HCT116 (cell line): ENCODE measurements at regions not wholly inside any gene's neighbourhood (a gene's known extent, or its start where the extent isn't known, plus 50 kb on each side); places are given as distances from the start of the nearest gene placed in this dataset.

Experiments used
- ATAC-seq: fragments of 200-7000 bp; cut with Tn5 transposase; 2 replicates; pipeline ENCODE4 v1.9.1; 2020; ENCODE audit warnings: mild to moderate bottlenecking, moderate library complexity
- BruUV-seq: library from RNA; stranded (reverse); fragments of 400-500 nt; replicated peaks from 2 replicates; lab custom pipeline; 2021; lab: Mats Ljungman, UMichigan
- CTCF ChIA-PET: fragments of 300-600 bp; sonication (Branson Sonifier 250); formaldehyde crosslinking; loops from one replicate; lab custom pipeline; 2021; ENCODE audit warnings: antibody characterized with exemption; lab: Charles Lee
- POLR2A ChIA-PET: fragments of 300-600, 350-600 bp; sonication (Branson Sonifier 250); formaldehyde crosslinking; loops from one replicate; lab custom pipeline; 2021; ENCODE audit warnings: antibody characterized with exemption; lab: Charles Lee
- RAD21 ChIA-PET, 2 experiments: fragments of 300-600 bp; sonication (Branson Sonifier 250); formaldehyde crosslinking; loops; one replicate each; lab custom pipeline; 2023; ENCODE audit warnings: low total read pairs in 2 of 2; ENCODE audit not compliant: uncharacterized antibody in 2 of 2, unreplicated experiment in 2 of 2, low non-redundant PET in 1 of 2; lab: Charles Lee
- DNase-seq: peaks from one replicate; pipeline ENCODE4 v3.0.0-alpha.2; 2010; ENCODE audit warnings: low read depth, low spot score
- H2AFZ ChIP-seq: fragments of 200-600 bp; shearing (Covaris generic), sonication (generic); 2 replicates; pipeline ENCODE4 v1.6.1; 2017; ENCODE audit warnings: low read depth, mixed run types, mixed read lengths, antibody characterized with exemption, low read length; ENCODE audit not compliant: poor library complexity, severe bottlenecking
- H3K27ac ChIP-seq: 2 replicates; pipeline ENCODE4 v1.5.1; 2012; ENCODE audit warnings: low read depth, low read length
- H3K27me3 ChIP-seq: fragments of 200-600 bp; sonication (generic); 2 replicates; pipeline ENCODE4 v1.6.1; 2016; ENCODE audit warnings: mixed run types, low read length, mixed read lengths; ENCODE audit not compliant: insufficient read depth
- H3K36me3 ChIP-seq, 2 experiments: fragments of 200-500 bp in 1 of 2; fragments of 200-600 bp in 1 of 2; sonication (Bioruptor generic) in 1 of 2; sonication (generic) in 1 of 2; 2 replicates each; pipeline versions ENCODE4 v1.5.1 to v1.6.1; 2014 to 2016; ENCODE audit warnings: low read length in 2 of 2, inconsistent platforms in 1 of 2, mixed read lengths in 1 of 2, mixed run types in 1 of 2; ENCODE audit not compliant: insufficient read depth in 2 of 2, control insufficient read depth in 1 of 2
- H3K4me1 ChIP-seq, 2 experiments: fragments of 200-600 bp in 1 of 2; sonication (generic) in 1 of 2; 2 replicates each; pipeline versions ENCODE4 v1.5.1 to v1.6.1; 2012 to 2017; ENCODE audit warnings: low read length in 2 of 2, inconsistent platforms in 1 of 2, mild to moderate bottlenecking in 1 of 2, mixed read lengths in 1 of 2, mixed run types in 1 of 2, moderate library complexity in 1 of 2; ENCODE audit not compliant: insufficient read depth in 2 of 2, control insufficient read depth in 1 of 2
- H3K4me2 ChIP-seq: fragments of 200-600 bp; sonication (generic); 2 replicates; pipeline ENCODE4 v1.6.1; 2017; ENCODE audit warnings: mixed run types, low read length, mixed read lengths
- H3K4me3 ChIP-seq, 2 experiments: fragments of 200-600 bp in 1 of 2; sonication (generic) in 1 of 2; replicated peaks in 1 of 2; 2 replicates each; pipeline ENCODE4 v1.5.1; 2011 to 2016; ENCODE audit warnings: low read length in 2 of 2, control low read depth in 1 of 2, low read depth in 1 of 2, mild to moderate bottlenecking in 1 of 2, mixed read lengths in 1 of 2, mixed run types in 1 of 2
- H3K79me2 ChIP-seq: fragments of 200-600 bp; sonication (generic); 2 replicates; pipeline ENCODE4 v1.6.1; 2017; ENCODE audit warnings: mild to moderate bottlenecking, mixed run types, low read length, moderate library complexity, mixed read lengths; ENCODE audit not compliant: insufficient read depth
- H3K9ac ChIP-seq: fragments of 200-600 bp; sonication (generic); 2 replicates; pipeline ENCODE4 v1.6.1; 2016; ENCODE audit warnings: low read length, mixed read lengths
- H3K9me2 ChIP-seq: fragments of 200-600 bp; sonication (generic), shearing (Covaris generic); 2 replicates; pipeline ENCODE4 v1.6.1; 2017; ENCODE audit warnings: mixed run types, mild to moderate bottlenecking, moderate library complexity; ENCODE audit not compliant: insufficient read depth
- H3K9me3 ChIP-seq, 2 experiments: fragments of 200-500 bp in 1 of 2; fragments of 200-600 bp in 1 of 2; sonication (Bioruptor generic) in 1 of 2; sonication (generic) in 1 of 2; 2 replicates each; pipeline ENCODE4 v1.6.1; 2014 to 2017; ENCODE audit warnings: low read length in 2 of 2, mixed read lengths in 2 of 2, inconsistent platforms in 1 of 2, low read depth in 1 of 2, mild to moderate bottlenecking in 1 of 2, mixed run types in 1 of 2, moderate library complexity in 1 of 2; ENCODE audit not compliant: control insufficient read depth in 1 of 2, insufficient read depth in 1 of 2
- H4K20me1 ChIP-seq: fragments of 200-600 bp; sonication (generic), shearing (Covaris generic); 2 replicates; pipeline ENCODE4 v1.6.1; 2017; ENCODE audit warnings: mixed run types, mild to moderate bottlenecking, moderate library complexity; ENCODE audit not compliant: insufficient read depth
- CBX3 ChIP-seq: IDR thresholded peaks from 2 replicates; pipeline ENCODE4 v1.6.1; 2012; ENCODE audit warnings: low read depth
- EGR1 ChIP-seq: IDR thresholded peaks from 2 replicates; pipeline ENCODE4 v1.6.1; 2012; ENCODE audit warnings: low read depth
- ELF1 ChIP-seq: IDR thresholded peaks from 2 replicates; pipeline ENCODE4 v1.6.1; 2012; ENCODE audit warnings: low read depth, borderline replicate concordance
- EZH2 ChIP-seq: fragments of 200-600 bp; sonication (generic); IDR thresholded peaks from 2 replicates; pipeline ENCODE4 v1.6.1; 2017; ENCODE audit warnings: antibody characterized with exemption, mixed run types
- EZH2phosphoT487 ChIP-seq: fragments of 200-600 bp; IDR thresholded peaks from 2 replicates; pipeline ENCODE4 v1.6.1; 2018; ENCODE audit warnings: antibody characterized with exemption, borderline replicate concordance
- FOSL1 ChIP-seq: IDR thresholded peaks from 2 replicates; pipeline ENCODE4 v1.6.1; 2012; ENCODE audit warnings: low read depth
- POLR2A ChIP-seq: IDR thresholded peaks from 2 replicates; pipeline ENCODE4 v1.7.0; 2011; ENCODE audit warnings: borderline replicate concordance; ENCODE audit not compliant: insufficient read depth, insufficient read length; ENCODE audit errors: extremely low read depth
- POLR2AphosphoS5 ChIP-seq: IDR thresholded peaks from 2 replicates; pipeline ENCODE4 v1.6.1; 2011; ENCODE audit warnings: mild to moderate bottlenecking, low read depth, low read length, moderate library complexity
- RAD21 ChIP-seq: IDR thresholded peaks from 2 replicates; pipeline ENCODE4 v1.6.1; 2012; ENCODE audit warnings: low read depth, mild to moderate bottlenecking
- REST ChIP-seq: IDR thresholded peaks from 2 replicates; pipeline ENCODE4 v1.6.1; 2012; ENCODE audit warnings: low read depth
- SIN3A ChIP-seq: IDR thresholded peaks from 2 replicates; pipeline ENCODE4 v1.6.1; 2012; ENCODE audit warnings: low read depth
- SRF ChIP-seq: IDR thresholded peaks from 2 replicates; pipeline ENCODE4 v1.6.1; 2012; ENCODE audit warnings: low read depth
- TCF7L2 ChIP-seq: IDR thresholded peaks from 2 replicates; pipeline ENCODE4 v1.7.0; 2011; ENCODE audit warnings: borderline replicate concordance, inconsistent platforms; ENCODE audit not compliant: insufficient read depth, insufficient read length; ENCODE audit errors: extremely low read depth
- YY1 ChIP-seq: IDR thresholded peaks from 2 replicates; pipeline ENCODE4 v1.6.1; 2011; ENCODE audit warnings: low read length, low read depth, moderate library complexity, mild to moderate bottlenecking; ENCODE audit not compliant: insufficient replicate concordance; ENCODE audit errors: extremely low read depth
- ZNF274 ChIP-seq: fragments of 200-500 bp; sonication (Bioruptor generic); IDR thresholded peaks from 2 replicates; pipeline ENCODE4 v1.6.1; 2014; ENCODE audit warnings: mild to moderate bottlenecking, low read depth, low read length, inconsistent platforms
- intact Hi-C: fragments of 100-400 bp; cut with micrococcal nuclease; formaldehyde crosslinking; loops from 2 replicates; pipeline ENCODE4 v1.10.0; 2022

- Histone ChIP-seq H3K79me2 (no peaks in the 10 kb centered on the region), H3K9ac (no peak overlapping the region), H3K36me3 (no peaks in the 10 kb centered on the region), H3K9me2 (no peaks in the 10 kb centered on the region), H3K4me2 (no peak overlapping the region), H3K4me3 (no peak overlapping the region), H4K20me1 (no peaks in the 10 kb centered on the region), H2AFZ (no peak overlapping the region), H3K27me3 (no peaks in the 10 kb centered on the region), H3K9me3 (peaks cover 5 to 12% of the 10 kb centered on the region in 2 experiments; a peak in 2 of 4 replicates), H3K27ac (no peak overlapping the region), H3K4me1 (no peaks in the 10 kb centered on the region)
- DNase-seq (no peak), ATAC-seq (no peak)
- ChIA-PET RAD21 (no interaction called here), CTCF (no interaction called here), POLR2A (no interaction called here)
- no TSS peak for BruUV-seq
- no peak for TF ChIP-seq EZH2phosphoT487
- no peak for TF ChIP-seq ELF1
- no peak for TF ChIP-seq SIN3A
- no peak for TF ChIP-seq RAD21
- TF ChIP-seq SRF: no peak
- TF ChIP-seq ZNF274: no peak
- TF ChIP-seq EGR1: no peak
- no peak for TF ChIP-seq CBX3
- TF ChIP-seq TCF7L2: no peak
- no peak for TF ChIP-seq REST
- no peak for TF ChIP-seq POLR2A
- no peak for TF ChIP-seq FOSL1
- TF ChIP-seq EZH2: no peak
- TF ChIP-seq YY1: no peak
- no peak for TF ChIP-seq POLR2AphosphoS5
- intact Hi-C loops: no loop called here
Observed at GRCh38 chr1:238112952-238113621, 222.4 kb upstream of the ZP4 start.
